Body of pancreas (tissue), 4 donors: ENCODE measurements at regions not wholly inside any gene's neighbourhood (a gene's known extent, or its start where the extent isn't known, plus 50 kb on each side); places are given as distances from the start of the nearest gene placed in this dataset.
A peak's percentile ranks its signal among the peaks of the same experiment; 100 is the strongest.

Experiments used
- ATAC-seq: fragments of 150-250 bp; one replicate; pipeline ENCODE4 v1.9.1; 2016
- DNase-seq, 4 donors: peaks; one replicate each; pipeline ENCODE4 v3.0.0-alpha.2; 2019
- H3K27ac ChIP-seq, 4 donors: fragments of 200-600 bp; sonication (generic); 1 replicate in 3 of 4; 2 replicates in 1 of 4; pipeline versions ENCODE4 v1.5.1 to v1.6.1; 2016 to 2019; ENCODE audit warnings: mild to moderate bottlenecking in 1 of 4, mixed read lengths in 1 of 4, moderate library complexity in 1 of 4
- H3K27me3 ChIP-seq, 2 donors: fragments of 200-600 bp; sonication (generic); one replicate each; pipeline ENCODE4 v1.6.0; 2016; ENCODE audit warnings: mild to moderate bottlenecking in 1 of 2
- H3K36me3 ChIP-seq, 2 donors: fragments of 200-600 bp; sonication (generic); replicated peaks in 1 of 2; 2 replicates each; pipeline ENCODE4 v1.5.1; 2016; ENCODE audit warnings: low read depth in 2 of 2; ENCODE audit not compliant: insufficient read depth in 1 of 2
- H3K4me1 ChIP-seq: fragments of 200-600 bp; sonication (generic); one replicate; pipeline ENCODE4 v1.6.0; 2016
- H3K4me3 ChIP-seq, 2 donors: fragments of 200-600 bp; sonication (generic); 1 replicate in 1 of 2; 2 replicates in 1 of 2; pipeline ENCODE4 v1.5.1; 2016 to 2019
- H3K9me3 ChIP-seq, 3 donors: fragments of 200-600 bp; sonication (generic); 1 replicate in 2 of 3; 2 replicates in 1 of 3; pipeline ENCODE4 v1.5.1; 2016
- CTCF ChIP-seq, 7 experiments: fragments of 450-650 bp in 4 of 7; fragments of 200-600 bp in 3 of 7; sonication (generic) in 3 of 7; IDR thresholded peaks; one replicate each; pipeline ENCODE4 v1.5.1; 2016 to 2019; ENCODE audit warnings: antibody characterized with exemption in 7 of 7
- POLR2A ChIP-seq, 3 donors: fragments of 450-650 bp; IDR thresholded peaks; one replicate each; pipeline ENCODE4 v1.6.1; 2016; ENCODE audit warnings: antibody characterized with exemption in 3 of 3, mild to moderate bottlenecking in 2 of 3
- WGBS, 2 donors: methylation state at CpG; one replicate each; pipeline ENCODE4 v1.1.5; 2017; 5-methylcytosine and 5-hydroxymethylcytosine counted together
- intact Hi-C: fragments of 100-400 bp; cut with DNase I; formaldehyde crosslinking; loops from one replicate; pipeline ENCODE4 v1.15.1; 2023

GRCh38 chr1:80181418-80181817 is 1174.9 kb upstream of the ADGRL4 start:
- Histone ChIP-seq H3K27ac (no peak overlapping the region), H3K4me1 (no peaks in the 10 kb centered on the region), H3K4me3 (no peak overlapping the region), H3K27me3 (no peaks in the 10 kb centered on the region), H3K9me3 (no peaks in the 10 kb centered on the region), H3K36me3 (no peaks in the 10 kb centered on the region)
- no peak for ATAC-seq
- intact Hi-C loops = no loop called here
- no peak for TF ChIP-seq CTCF (IDR thresholded peaks at IDR 0.05)
- no peak for TF ChIP-seq POLR2A (IDR thresholded peaks at IDR 0.05)
- no peak for DNase-seq

DNA sequence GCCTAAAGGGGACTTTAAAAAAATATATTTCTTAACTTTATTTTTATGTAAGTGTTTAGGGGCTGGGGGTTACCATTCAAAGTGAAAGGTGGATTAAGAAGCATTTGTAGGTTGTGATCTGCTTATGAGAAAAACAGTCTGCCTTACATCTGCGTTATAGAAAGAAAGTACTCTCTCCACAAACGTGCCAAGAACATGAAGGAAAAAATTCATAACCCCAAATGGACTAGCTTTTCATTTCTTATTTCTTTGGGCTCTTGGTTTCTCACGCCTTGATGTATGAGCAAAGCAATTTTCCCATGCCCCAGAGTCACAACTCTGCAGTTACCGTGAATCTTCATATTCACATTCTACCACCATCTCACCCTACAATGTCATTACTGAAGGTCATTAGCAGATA is 1165.1 kb upstream of the ADGRL4 start:
- WGBS, 2 donors = 66 to 71% methylated on average over 4 of the region's 4 CpGs
- H3K4me1 ChIP-seq = no peaks in the 10 kb centered on the region
- no peak overlapping the region for H3K27ac ChIP-seq
- no peaks in the 10 kb centered on the region for H3K36me3 ChIP-seq
- DNase-seq (no peak), ATAC-seq (no peak)
- no peaks in the 10 kb centered on the region for H3K27me3 ChIP-seq
- no peak overlapping the region for H3K4me3 ChIP-seq
- H3K9me3 ChIP-seq = no peaks in the 10 kb centered on the region
- intact Hi-C loops = no loop called here
- TF ChIP-seq POLR2A (IDR thresholded peaks at IDR 0.05) (no peak), CTCF (IDR thresholded peaks at IDR 0.05) (no peak)

DNA sequence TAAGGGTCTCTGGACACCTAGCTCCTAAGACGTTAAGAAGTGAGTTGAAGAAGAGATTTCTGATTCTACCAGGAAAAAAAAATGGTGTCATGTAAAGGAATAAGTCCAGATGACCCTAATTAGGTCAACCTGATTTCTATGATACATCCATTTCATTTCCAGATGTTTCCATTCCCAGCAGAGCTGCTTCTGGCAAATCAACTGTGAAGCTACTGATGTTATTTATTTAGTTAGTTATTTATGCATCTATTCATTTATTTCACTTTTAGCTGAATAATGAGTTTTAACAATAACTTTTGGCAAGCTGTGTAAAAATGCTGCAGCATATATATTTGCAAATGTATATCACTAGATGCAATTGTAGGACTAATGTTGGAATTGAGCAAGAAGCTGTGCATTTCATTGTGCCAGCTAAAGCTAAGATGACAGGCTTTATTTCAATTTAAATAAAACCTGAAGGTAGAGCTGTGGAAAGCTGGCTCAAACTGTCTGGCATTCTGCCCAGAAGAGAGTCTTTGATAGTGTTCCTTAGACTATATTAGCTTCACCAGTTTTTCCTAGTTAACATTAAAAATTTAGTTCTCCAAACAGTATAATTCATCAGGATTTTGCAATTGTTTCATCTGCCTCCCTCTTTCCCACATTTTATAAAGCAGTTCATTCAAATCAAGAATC is 1164.4 kb upstream of the ADGRL4 start:
- WGBS, 2 donors = 22 to 25% methylated on average over 1 of the region's 1 CpG

DNA sequence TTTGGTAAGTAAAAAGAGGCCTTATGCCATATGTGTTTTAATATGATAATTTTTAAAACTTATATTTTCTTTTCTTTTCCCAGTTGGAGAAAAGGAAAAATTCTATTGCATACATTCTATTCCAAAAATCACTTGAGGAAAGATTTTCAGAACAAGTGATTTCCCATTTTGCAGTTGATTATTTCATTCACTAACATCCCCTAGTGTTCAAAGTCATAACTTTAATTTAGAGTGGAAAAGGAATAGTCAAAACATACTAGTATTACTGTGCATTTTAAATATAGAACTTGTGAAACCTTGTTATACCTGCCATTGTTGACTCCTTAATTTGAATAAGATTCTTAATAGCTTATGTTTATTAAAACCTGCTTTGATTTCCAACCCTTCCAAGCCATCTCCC is 1157.6 kb upstream of the ADGRL4 start:
- H3K4me1 ChIP-seq = no peaks in the 10 kb centered on the region
- no peak for TF ChIP-seq POLR2A (IDR thresholded peaks at IDR 0.05)
- TF ChIP-seq CTCF (IDR thresholded peaks at IDR 0.05) = no peak

More for the DNA sequence above, 1164.4 kb upstream of the ADGRL4 start:
- H3K27me3 ChIP-seq = no peaks in the 10 kb centered on the region
- TF ChIP-seq CTCF (IDR thresholded peaks at IDR 0.05) = no peak
- TF ChIP-seq POLR2A (IDR thresholded peaks at IDR 0.05) = no peak
- no peaks in the 10 kb centered on the region for H3K4me1 ChIP-seq
- DNase-seq (peak in 3 of 4 donors; percentile 11 to 22 (median 13)), ATAC-seq (no peak)
- H3K36me3 ChIP-seq = no peaks in the 10 kb centered on the region
- intact Hi-C loops = no loop called here
- no peaks in the 10 kb centered on the region for H3K9me3 ChIP-seq
- H3K4me3 ChIP-seq = no peak overlapping the region
- H3K27ac ChIP-seq = no peak overlapping the region

DNA sequence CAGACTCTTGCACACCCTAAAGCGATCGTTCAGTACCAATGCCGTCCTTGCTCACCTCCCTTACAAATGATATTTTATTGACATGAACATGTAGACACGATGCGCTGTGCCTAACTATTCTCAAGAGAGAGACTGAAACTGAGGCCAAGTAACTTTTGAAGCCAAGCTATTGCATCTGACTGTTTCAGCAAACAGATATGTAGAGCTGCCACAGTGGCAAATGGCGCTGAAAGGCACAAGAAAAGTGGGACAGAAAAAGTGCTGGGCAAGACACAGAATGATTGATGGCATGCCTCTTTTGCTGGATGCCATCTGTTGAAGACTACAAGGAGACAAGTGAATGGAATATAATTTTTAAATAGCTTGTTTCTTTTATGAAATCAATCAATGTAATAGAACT is 1157.2 kb upstream of the ADGRL4 start:
- intact Hi-C loops = no loop called here
- no peaks in the 10 kb centered on the region for H3K27me3 ChIP-seq
- no peaks in the 10 kb centered on the region for H3K36me3 ChIP-seq
- TF ChIP-seq CTCF (IDR thresholded peaks at IDR 0.05) = no peak
- TF ChIP-seq POLR2A (IDR thresholded peaks at IDR 0.05) = no peak
- H3K9me3 ChIP-seq = no peaks in the 10 kb centered on the region
- 87% methylated on average over 6 of the region's 6 CpGs for WGBS, 2 donors
- no peak overlapping the region for H3K27ac ChIP-seq
- no peaks in the 10 kb centered on the region for H3K4me1 ChIP-seq
- ATAC-seq = no peak
- no peak overlapping the region for H3K4me3 ChIP-seq
- no peak for DNase-seq

More for the DNA sequence above, 1157.6 kb upstream of the ADGRL4 start:
- no peak overlapping the region for H3K4me3 ChIP-seq
- no peak for DNase-seq
- H3K36me3 ChIP-seq = no peaks in the 10 kb centered on the region
- ATAC-seq = no peak
- H3K9me3 ChIP-seq = no peaks in the 10 kb centered on the region
- H3K27me3 ChIP-seq = no peaks in the 10 kb centered on the region
- intact Hi-C loops = no loop called here
- no peak overlapping the region for H3K27ac ChIP-seq
